AG09319 (cell line): ENCODE measurements at regions not wholly inside any gene's neighbourhood (a gene's known extent, or its start where the extent isn't known, plus 50 kb on each side); places are given as distances from the start of the nearest gene placed in this dataset.

Source experiments
- DNase-seq: peaks from one replicate; pipeline ENCODE4 v3.0.0-alpha.2; 2010; ENCODE audit warnings: low read depth; ENCODE audit errors: extremely low read depth
- CTCF ChIP-seq: IDR thresholded peaks from 2 replicates; pipeline ENCODE4 v1.5.1; 2011; ENCODE audit warnings: low read depth, mild to moderate bottlenecking, inconsistent platforms, low read length, moderate library complexity

- no peak for TF ChIP-seq CTCF
- DNase-seq = no peak
These were observed 464.0 kb downstream of the ATP23 start for GRCh38 chr12:58405363-58405762.

DNA sequence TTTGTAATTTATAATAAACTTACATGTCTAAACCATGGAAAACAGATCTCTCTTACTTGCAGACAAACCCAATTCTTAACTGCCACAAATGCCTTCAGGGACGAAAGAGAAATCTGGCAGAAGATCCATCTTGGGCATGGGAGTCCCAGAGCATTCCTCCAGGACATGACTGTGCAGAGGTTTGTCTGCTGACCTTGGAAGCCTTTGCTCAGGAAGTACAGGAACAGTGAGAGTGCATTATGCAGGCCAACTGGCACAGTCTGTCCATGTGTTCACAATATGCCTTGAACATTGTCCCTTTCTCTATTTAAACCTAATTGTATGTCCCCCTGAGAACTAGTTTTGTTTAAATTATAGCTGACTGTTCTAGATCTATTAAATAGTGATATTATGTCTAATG lies 467.1 kb downstream of the ATP23 start:
- no peak for DNase-seq
- no peak for TF ChIP-seq CTCF

GRCh38 chr12:58412461-58413060 lies 471.2 kb downstream of the ATP23 start:
- DNase-seq = no peak
- TF ChIP-seq CTCF = no peak

- TF ChIP-seq CTCF = no peak
- no peak for DNase-seq
These were observed 472.4 kb downstream of the ATP23 start for GRCh38 chr12:58413794-58414193.

- TF ChIP-seq CTCF = no peak
- no peak for DNase-seq
These were observed 473.1 kb downstream of the ATP23 start for GRCh38 chr12:58414398-58414871.

GRCh38 chr12:58415716-58416115 lies 474.3 kb downstream of the ATP23 start:
- TF ChIP-seq CTCF = no peak
- DNase-seq = no peak

- TF ChIP-seq CTCF = peak; percentile 33
- no peak for DNase-seq
These were observed 474.9 kb downstream of the ATP23 start for GRCh38 chr12:58416236-58416635.
